ENCODE measurements at regions not wholly inside any gene's neighbourhood (a gene's known extent, or its start where the extent isn't known, plus 50 kb on each side); places are given as distances from the start of the nearest gene placed in this dataset.
A peak's percentile ranks its signal among the peaks of the same experiment; 100 is the strongest.

DNA sequence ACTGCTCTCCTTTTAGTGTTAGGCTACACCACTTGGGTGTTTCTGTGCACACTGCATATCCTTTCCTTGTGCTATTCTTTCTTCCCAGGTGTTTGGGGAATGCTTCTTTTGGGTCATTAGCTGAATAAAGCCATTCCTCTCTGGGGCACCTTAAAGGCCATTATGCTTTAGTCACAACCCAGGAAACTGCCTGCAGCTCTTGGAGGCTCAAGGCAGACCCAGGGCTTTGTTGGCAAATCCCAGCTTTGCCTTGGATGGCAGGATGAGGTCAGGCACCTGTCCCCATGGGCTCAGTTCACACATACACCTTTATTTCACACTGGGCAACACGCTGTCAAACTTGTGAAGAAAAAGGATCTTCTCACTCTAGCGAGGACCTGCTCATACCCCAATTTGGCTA is 460.6 kb downstream of the CCSER2 start:
- no peak for DNase-seq (ENCODE audit: low read depth)

DNA sequence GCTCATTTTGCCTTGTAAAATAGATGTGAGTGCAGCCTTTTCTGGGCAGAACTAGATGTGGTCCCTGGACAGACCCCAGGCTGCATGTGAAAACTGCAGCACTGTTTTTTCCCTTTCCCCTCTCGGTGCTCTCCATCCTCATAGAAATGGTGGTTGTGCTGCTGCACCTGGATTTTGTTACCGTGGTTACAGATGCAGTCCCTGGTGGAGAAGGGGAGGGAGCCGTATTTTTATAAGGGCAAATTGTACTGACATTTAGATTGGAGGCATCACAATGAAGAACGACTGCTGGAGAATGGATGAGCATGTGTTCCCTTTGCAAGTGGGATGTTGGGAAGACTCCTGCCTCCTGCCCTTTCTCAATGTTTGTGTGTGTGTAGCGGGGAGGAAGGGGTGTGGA is 469.9 kb downstream of the CCSER2 start:
- DNase-seq (ENCODE audit: low read depth): no peak

GRCh38 chr10:84801156-84801555 is 472.8 kb downstream of the CCSER2 start:
- no peak for DNase-seq (ENCODE audit: low read depth)

- no peak for DNase-seq (ENCODE audit: low read depth)
Measured at GRCh38 chr10:84801916-84802315, 473.5 kb downstream of the CCSER2 start.

DNA sequence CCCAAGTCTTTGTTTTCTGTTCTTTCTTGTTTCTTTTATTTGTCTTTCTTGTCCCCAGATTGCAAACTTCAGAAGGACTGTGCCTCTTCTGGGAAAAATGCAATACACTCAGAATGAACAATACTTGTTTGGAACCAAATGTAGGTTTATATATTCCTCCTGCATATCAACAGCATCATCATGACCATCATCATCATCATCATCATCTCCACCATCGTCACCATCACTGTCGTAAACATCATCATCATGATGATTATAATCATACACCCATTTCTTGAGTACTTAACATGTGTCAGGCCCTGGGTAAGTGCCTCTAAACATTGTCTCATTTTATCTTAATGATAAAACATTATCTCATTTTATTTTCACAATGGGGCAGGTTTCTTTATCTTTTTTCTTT is 476.8 kb downstream of the CCSER2 start:
- DNase-seq (ENCODE audit: low read depth): no peak

GRCh38 chr10:84811113-84811512 is 482.7 kb downstream of the CCSER2 start:
- no peak for DNase-seq (ENCODE audit: low read depth)

DNA sequence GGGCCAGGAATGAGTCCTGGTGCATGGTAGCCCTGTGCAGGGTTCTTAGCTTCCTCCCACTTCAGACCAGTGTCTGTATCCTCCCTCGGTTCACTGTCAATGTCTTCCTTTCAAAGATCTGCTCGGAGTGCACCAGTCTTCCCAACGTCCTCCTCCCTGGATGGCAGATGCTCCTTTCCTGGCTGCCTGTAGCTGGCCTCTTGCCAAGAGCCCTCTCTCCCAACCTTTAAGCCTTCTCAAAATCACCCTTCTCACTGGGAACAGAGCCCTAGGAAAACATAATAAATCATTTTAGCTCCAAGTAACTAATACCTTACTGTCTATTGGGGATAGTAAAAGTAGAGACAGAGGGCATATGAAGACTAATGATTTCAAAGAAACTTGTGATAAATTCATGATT is 490.6 kb downstream of the CCSER2 start:
- DNase-seq (ENCODE audit: low read depth): no peak

DNA sequence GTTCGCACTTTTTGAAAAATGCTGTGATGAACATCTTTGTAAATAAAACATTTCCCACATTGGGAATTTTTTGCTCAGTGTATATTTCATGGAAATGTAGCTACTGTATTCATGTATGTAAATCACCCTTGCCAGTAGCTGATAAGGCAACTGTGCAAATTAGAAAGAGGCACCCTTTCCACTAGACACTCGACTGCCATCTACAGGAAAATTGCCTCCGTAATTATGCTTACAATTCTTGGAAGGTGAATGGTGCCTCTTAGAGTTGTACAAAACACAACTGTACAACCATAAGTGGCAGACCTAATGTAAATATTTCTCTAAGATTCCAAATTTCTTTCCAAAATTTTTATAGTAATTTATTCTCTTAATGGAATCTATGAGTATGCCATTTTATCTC is 491.7 kb downstream of the CCSER2 start:
- DNase-seq (ENCODE audit: low read depth): no peak

DNA sequence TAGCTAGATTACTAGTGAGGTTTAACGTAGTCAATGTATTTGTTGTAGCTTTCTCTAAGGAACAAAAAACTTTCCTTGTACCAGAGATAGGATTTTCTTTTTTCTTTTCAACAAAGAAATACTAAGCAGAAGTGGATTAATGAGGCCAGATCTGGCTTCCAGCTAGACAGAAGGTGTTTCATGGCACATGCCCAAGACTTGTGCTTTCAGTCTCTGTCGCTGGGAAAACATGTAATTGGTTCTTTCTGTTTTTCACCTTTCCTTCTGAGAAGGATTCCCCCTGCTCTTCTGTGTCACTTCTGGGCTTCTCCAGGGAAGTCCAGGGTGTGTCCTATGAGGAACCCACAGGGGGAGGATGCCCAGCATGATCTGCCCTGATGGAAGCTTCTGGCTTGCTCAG is 492.2 kb downstream of the CCSER2 start:
- no peak for DNase-seq (ENCODE audit: low read depth)

GRCh38 chr10:84822931-84823630 is 494.7 kb downstream of the CCSER2 start:
- DNase-seq (ENCODE audit: low read depth): no peak

- DNase-seq (ENCODE audit: low read depth): no peak
Measured at GRCh38 chr10:84824525-84824924, 496.1 kb downstream of the CCSER2 start.

DNA sequence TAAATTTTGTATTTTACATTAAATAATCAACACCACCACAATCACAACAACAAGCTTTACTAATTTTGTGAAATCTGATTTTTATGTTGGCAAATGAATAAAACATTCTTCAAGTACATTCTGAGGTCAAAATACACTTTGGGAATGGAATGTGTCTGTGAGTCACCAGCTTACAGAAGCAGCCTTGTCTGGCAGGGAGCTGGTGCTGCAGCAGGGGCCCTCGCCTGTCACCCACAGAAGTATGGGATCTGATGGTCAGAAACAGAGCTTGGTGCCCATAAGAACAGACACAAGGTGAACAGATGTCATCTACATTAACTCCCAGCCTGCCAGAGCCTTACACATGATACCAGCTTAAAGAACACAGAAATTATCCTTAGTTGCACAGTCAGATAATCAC is 496.9 kb downstream of the CCSER2 start:
- DNase-seq (ENCODE audit: low read depth): peak; percentile 1

DNA sequence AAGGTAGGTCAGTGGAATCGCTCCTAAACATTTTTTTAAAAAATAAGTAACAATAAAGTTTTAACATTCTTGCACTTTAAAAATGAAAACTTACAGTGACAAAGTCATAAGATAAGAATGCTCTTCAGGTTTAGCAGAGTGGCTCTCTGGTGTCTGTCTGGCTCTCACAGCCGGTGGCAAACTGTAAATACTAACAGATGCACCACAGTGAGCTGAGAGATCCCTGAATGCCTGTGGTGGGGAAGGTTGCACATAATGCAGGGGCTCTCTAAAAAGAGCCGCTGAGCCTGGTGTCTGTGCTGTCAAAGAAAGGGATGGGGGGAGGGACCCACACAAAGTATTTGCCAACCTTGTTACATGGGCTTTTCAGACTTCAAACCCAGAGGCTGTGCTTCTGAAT is 498.3 kb downstream of the CCSER2 start:
- DNase-seq (ENCODE audit: low read depth): no peak

- no peak for DNase-seq (ENCODE audit: low read depth)
Measured at GRCh38 chr10:84829131-84829530, 500.7 kb downstream of the CCSER2 start.

DNA sequence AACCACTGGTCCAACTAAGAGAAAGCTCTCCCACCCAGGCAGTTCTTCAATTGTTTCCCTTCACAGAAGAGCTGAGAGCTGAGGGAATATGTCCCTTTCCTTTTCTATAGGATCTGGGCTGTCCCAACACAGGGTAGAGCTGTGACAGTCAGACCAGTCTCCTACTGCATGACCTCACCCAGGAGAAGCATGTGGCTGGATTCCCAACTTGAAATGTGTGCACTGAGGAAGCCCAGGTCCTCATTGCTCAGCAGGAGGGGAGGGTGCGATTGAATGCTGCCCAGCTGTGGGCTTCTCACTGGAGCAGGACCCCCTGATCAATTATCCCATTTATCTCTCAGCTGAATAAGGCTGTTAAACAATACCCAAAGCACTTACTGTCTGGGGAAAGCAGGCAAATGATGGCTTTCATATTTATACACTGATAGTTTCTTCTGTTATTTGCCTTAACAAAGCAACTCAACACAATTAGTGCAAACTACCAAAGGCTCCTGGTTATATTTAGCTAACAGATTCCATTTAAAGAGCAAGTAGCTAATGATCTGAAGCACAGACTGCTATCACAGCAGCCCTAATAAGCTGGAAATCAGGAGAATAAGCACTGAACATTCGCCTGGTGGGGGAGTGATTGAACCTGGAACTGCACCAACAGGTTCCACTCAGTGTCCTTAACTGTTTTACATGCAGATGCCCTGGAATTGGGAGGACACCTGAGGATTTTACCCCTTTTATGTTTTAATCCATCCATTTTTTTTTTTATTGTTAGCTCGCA is 508.8 kb downstream of the CCSER2 start:
- no peak for DNase-seq (ENCODE audit: low read depth)

GRCh38 chr10:84837877-84838276 is 509.5 kb downstream of the CCSER2 start:
- no peak for DNase-seq (ENCODE audit: low read depth)

DNA sequence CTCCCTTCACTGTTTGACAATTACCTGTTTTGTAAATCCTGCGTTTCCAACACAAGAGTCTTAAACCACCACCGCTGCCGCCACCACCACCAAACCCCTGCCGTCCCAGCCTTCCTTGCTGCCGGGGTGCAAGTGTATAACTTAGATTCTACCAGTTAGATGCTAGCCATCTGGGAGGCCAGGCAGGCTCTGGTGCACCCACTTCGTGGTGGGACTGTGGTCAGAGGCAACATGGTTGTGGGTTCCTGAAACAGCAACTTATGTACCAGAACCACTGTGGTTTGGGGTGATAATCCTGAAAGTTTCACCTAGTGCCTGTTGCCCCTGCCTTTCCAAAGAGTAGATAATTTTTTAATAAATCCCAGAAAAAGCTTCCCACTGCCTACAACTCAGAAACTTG is 510.5 kb downstream of the CCSER2 start:
- no peak for DNase-seq (ENCODE audit: low read depth)

GRCh38 chr10:84842593-84842992 is 514.2 kb downstream of the CCSER2 start:
- no peak for DNase-seq (ENCODE audit: low read depth)

- no peak for DNase-seq (ENCODE audit: low read depth)
Measured at GRCh38 chr10:84844461-84844860, 516.1 kb downstream of the CCSER2 start.

GRCh38 chr10:84845628-84846261 is 517.4 kb downstream of the CCSER2 start:
- DNase-seq (ENCODE audit: low read depth): no peak

DNA sequence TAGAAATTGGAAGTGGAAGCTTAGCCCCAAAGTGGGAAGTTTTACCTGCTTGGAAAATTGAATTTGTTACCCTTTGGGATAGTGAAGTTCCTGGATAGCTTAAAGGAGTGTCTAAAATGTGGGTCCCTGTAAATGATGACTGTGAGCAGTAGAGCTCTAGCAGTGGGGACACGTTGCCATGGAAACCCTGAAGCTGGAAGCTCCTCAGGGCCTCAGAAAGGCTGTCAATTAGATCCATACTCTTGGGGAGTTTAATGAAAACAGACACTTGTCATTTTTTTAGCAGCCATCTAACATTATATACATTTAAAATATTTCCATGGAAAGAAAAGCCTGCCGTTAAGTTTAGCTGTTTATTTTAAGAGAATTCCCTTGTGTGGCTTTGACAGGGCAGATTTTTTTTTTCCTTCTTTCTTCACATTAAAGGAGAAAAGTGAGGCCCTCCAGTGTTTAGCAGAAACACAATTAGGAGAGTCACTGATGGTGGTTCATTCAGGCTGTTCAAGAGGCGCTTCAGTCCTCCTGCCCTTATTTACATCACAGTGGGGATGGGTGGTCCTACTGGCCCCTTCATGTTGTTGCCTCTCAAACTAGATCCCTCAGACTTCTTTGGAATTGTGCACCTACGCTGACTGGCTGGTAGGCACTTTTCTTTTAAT is 518.4 kb downstream of the CCSER2 start:
- no peak for DNase-seq (ENCODE audit: low read depth)

DNA sequence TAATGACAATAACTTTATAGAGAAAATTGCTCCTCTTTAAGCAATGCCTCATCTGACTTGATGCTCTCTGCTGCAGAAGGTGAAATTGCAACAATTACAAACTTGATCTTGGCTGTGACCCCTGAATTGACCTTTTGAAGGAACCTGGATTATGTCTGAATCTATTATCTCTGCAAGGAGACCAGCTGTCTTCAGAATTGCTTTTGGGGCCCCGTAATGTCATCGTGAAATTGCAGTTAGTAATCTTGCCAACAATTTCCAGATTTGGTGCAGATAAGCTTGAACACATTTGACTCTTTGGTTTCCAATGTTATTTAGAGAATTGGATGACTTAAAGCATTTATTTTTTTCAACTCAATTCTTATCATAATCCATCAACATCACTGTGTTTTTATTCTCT is 520.6 kb downstream of the CCSER2 start:
- DNase-seq (ENCODE audit: low read depth): no peak

- no peak for DNase-seq (ENCODE audit: low read depth)
Measured at GRCh38 chr10:84850826-84851225, 522.4 kb downstream of the CCSER2 start.
